ENCODE measurements at regions not wholly inside any gene's neighbourhood (a gene's known extent, or its start where the extent isn't known, plus 50 kb on each side); places are given as distances from the start of the nearest gene placed in this dataset.
"Not testable (repeated sequence)": the region's sequence is repeated elsewhere in the genome, so short reads cannot be mapped to it uniquely, and the experiment has no call there.

GRCh38 chr5:30581198-30581935 is 612.1 kb upstream of the CDH6 start:
- no peak for DNase-seq

- no peak for DNase-seq
These were observed 618.7 kb upstream of the CDH6 start for GRCh38 chr5:30574761-30575160.

GRCh38 chr5:30572279-30572678 is 621.2 kb upstream of the CDH6 start:
- no peak for DNase-seq

- DNase-seq = no peak
These were observed 631.7 kb upstream of the CDH6 start for GRCh38 chr5:30561771-30562170.

GRCh38 chr5:30551618-30552017 is 641.9 kb upstream of the CDH6 start:
- no peak for DNase-seq

- no peak for DNase-seq
These were observed 644.7 kb upstream of the CDH6 start for GRCh38 chr5:30548580-30549305.

GRCh38 chr5:30540150-30540549 is 653.3 kb upstream of the CDH6 start:
- DNase-seq = no peak

- DNase-seq = no peak
These were observed 654.4 kb upstream of the CDH6 start for GRCh38 chr5:30539004-30539634.

GRCh38 chr5:30525353-30525752 is 668.1 kb upstream of the CDH6 start:
- DNase-seq = no peak

- no peak for DNase-seq
These were observed 669.1 kb upstream of the CDH6 start for GRCh38 chr5:30524428-30524827.

- no peak for DNase-seq
These were observed 670.4 kb upstream of the CDH6 start for GRCh38 chr5:30523061-30523460.

- DNase-seq = no peak
These were observed 688.2 kb upstream of the CDH6 start for GRCh38 chr5:30505014-30505886.

GRCh38 chr5:30502277-30502676 is 691.2 kb upstream of the CDH6 start:
- no peak for DNase-seq

GRCh38 chr5:30501065-30501464 is 692.4 kb upstream of the CDH6 start:
- DNase-seq = no peak

- no peak for DNase-seq
These were observed 693.0 kb upstream of the CDH6 start for GRCh38 chr5:30500513-30500912.

GRCh38 chr5:30499402-30499801 is 694.1 kb upstream of the CDH6 start:
- DNase-seq = no peak

GRCh38 chr5:30498972-30499371 is 694.5 kb upstream of the CDH6 start:
- no peak for DNase-seq

GRCh38 chr5:30498509-30498908 is 695.0 kb upstream of the CDH6 start:
- DNase-seq = not testable (repeated sequence)

- not testable (repeated sequence) for DNase-seq
These were observed 699.4 kb upstream of the CDH6 start for GRCh38 chr5:30494113-30494512.

GRCh38 chr5:30479104-30479503 is 714.4 kb upstream of the CDH6 start:
- no peak for DNase-seq

- DNase-seq = no peak
These were observed 718.1 kb upstream of the CDH6 start for GRCh38 chr5:30475429-30475828.

- no peak for DNase-seq
These were observed 723.8 kb upstream of the CDH6 start for GRCh38 chr5:30469691-30470090.

- no peak for DNase-seq
These were observed 734.8 kb upstream of the CDH6 start for GRCh38 chr5:30458681-30459080.

All from NK-92 treated with Interleukin-12 subunit alpha and Interleukin-12 subunit beta, amount 100 ng/mL, for 24 hours (cell line).